ENCODE measurements at regions not wholly inside any gene's neighbourhood (a gene's known extent, or its start where the extent isn't known, plus 50 kb on each side); places are given as distances from the start of the nearest gene placed in this dataset.

- TF ChIP-seq CTCF (IDR thresholded peaks at IDR 0.05; ENCODE audit: poor library complexity): no peak
- no peak for TF ChIP-seq EZH2phosphoT487 (IDR thresholded peaks at IDR 0.05; ENCODE audit: low read depth, severe bottlenecking, unreplicated experiment)
- no peak for TF ChIP-seq EZH2 (IDR thresholded peaks at IDR 0.05; ENCODE audit: borderline replicate concordance)
These were observed 99.4 kb downstream of the RMI1 start for GRCh38 chr9:84079994-84080393.

All from hepatocyte (in vitro differentiated cells).